ENCODE measurements at regions not wholly inside any gene's neighbourhood (a gene's known extent, or its start where the extent isn't known, plus 50 kb on each side); places are given as distances from the start of the nearest gene placed in this dataset.

GRCh38 chr10:83617692-83618545, 521.4 kb upstream of the GHITM start:
- Mint-ChIP-seq H3K4me1 (ENCODE audit: low read depth, unreplicated experiment) (no peaks in the 10 kb centered on the region), H3K27me3 (ENCODE audit: unreplicated experiment) (no peaks in the 10 kb centered on the region), H3K36me3 (ENCODE audit: unreplicated experiment) (no peaks in the 10 kb centered on the region), H3K4me3 (ENCODE audit: unreplicated experiment) (no peak overlapping the region), H3K27ac (ENCODE audit: unreplicated experiment) (no peak overlapping the region), H3K9me3 (ENCODE audit: unreplicated experiment) (no peaks in the 10 kb centered on the region)
- DNase-seq = no peak
- no peak for TF ChIP-seq CTCF (IDR thresholded peaks at IDR 0.05; ENCODE audit: partially characterized antibody, unreplicated experiment)

- TF ChIP-seq CTCF (IDR thresholded peaks at IDR 0.05; ENCODE audit: partially characterized antibody, unreplicated experiment) = no peak
- H3K4me1 Mint-ChIP-seq (ENCODE audit: low read depth, unreplicated experiment) = no peaks in the 10 kb centered on the region
- DNase-seq = no peak
- no peaks in the 10 kb centered on the region for H3K36me3 Mint-ChIP-seq (ENCODE audit: unreplicated experiment)
- no peaks in the 10 kb centered on the region for H3K27me3 Mint-ChIP-seq (ENCODE audit: unreplicated experiment)
- no peak overlapping the region for H3K27ac Mint-ChIP-seq (ENCODE audit: unreplicated experiment)
- H3K9me3 Mint-ChIP-seq (ENCODE audit: unreplicated experiment) = peaks cover 2% of the 10 kb centered on the region
- no peak overlapping the region for H3K4me3 Mint-ChIP-seq (ENCODE audit: unreplicated experiment)
Observed at GRCh38 chr10:83625831-83626360, 513.4 kb upstream of the GHITM start.

DNA sequence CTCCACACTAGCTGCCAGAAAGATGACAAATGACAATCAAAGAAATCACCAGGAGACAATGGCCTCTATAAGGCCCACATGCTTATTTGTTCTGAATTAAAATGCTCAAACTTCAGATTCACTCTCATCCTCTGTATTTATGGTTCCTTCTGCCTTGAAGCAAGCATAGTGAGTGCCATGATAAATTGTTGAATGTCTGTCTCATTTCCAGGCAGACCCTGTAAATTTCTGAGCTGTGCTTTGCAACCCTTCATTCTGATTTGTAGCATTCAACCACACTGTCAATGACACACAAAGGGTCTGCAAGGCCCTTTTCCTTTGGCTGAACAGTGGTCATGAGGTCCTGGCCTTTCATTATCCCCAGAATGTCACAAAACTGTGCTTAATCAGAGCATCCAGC, 506.6 kb upstream of the GHITM start:
- H3K9me3 Mint-ChIP-seq (ENCODE audit: unreplicated experiment) = peaks cover 2% of the 10 kb centered on the region
- H3K36me3 Mint-ChIP-seq (ENCODE audit: unreplicated experiment) = no peaks in the 10 kb centered on the region
- no peak overlapping the region for H3K4me3 Mint-ChIP-seq (ENCODE audit: unreplicated experiment)
- no peak for TF ChIP-seq CTCF (IDR thresholded peaks at IDR 0.05; ENCODE audit: partially characterized antibody, unreplicated experiment)
- DNase-seq = no peak
- no peak overlapping the region for H3K27ac Mint-ChIP-seq (ENCODE audit: unreplicated experiment)
- H3K4me1 Mint-ChIP-seq (ENCODE audit: low read depth, unreplicated experiment) = no peaks in the 10 kb centered on the region
- H3K27me3 Mint-ChIP-seq (ENCODE audit: unreplicated experiment) = no peaks in the 10 kb centered on the region

GRCh38 chr10:83633547-83633946, 505.8 kb upstream of the GHITM start:
- H3K9me3 Mint-ChIP-seq (ENCODE audit: unreplicated experiment) = no peaks in the 10 kb centered on the region
- no peaks in the 10 kb centered on the region for H3K4me1 Mint-ChIP-seq (ENCODE audit: low read depth, unreplicated experiment)
- no peaks in the 10 kb centered on the region for H3K27me3 Mint-ChIP-seq (ENCODE audit: unreplicated experiment)
- H3K4me3 Mint-ChIP-seq (ENCODE audit: unreplicated experiment) = no peak overlapping the region
- no peak for DNase-seq
- H3K27ac Mint-ChIP-seq (ENCODE audit: unreplicated experiment) = no peak overlapping the region
- TF ChIP-seq CTCF (IDR thresholded peaks at IDR 0.05; ENCODE audit: partially characterized antibody, unreplicated experiment) = no peak
- no peaks in the 10 kb centered on the region for H3K36me3 Mint-ChIP-seq (ENCODE audit: unreplicated experiment)

DNA sequence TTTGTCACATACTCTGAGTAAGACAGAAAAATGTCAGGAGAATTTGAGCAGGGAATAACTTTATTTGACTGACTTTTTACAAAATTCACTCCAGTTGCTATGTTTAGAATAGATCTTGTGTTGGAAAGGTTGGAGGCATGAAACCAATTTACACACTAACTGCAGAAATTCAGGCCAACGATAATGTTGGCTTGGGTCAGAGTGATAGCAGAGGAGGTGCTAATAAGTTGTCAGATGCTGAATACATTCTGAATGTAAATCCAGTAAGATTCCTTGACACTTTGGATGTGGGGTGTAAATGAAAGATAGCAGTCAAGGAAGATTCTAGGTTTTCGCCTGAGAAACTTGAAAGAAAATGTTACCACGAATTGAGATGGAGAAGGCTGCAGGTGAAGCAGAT, 502.5 kb upstream of the GHITM start:
- Mint-ChIP-seq H3K27ac (ENCODE audit: unreplicated experiment) (no peak overlapping the region), H3K27me3 (ENCODE audit: unreplicated experiment) (no peaks in the 10 kb centered on the region), H3K4me1 (ENCODE audit: low read depth, unreplicated experiment) (no peaks in the 10 kb centered on the region), H3K9me3 (ENCODE audit: unreplicated experiment) (no peaks in the 10 kb centered on the region), H3K36me3 (ENCODE audit: unreplicated experiment) (no peaks in the 10 kb centered on the region), H3K4me3 (ENCODE audit: unreplicated experiment) (no peak overlapping the region)
- no peak for DNase-seq
- TF ChIP-seq CTCF (IDR thresholded peaks at IDR 0.05; ENCODE audit: partially characterized antibody, unreplicated experiment) = no peak

All from glutamatergic neuron (in vitro differentiated cells).